Thyroid gland (tissue), 4 donors: ENCODE measurements at regions not wholly inside any gene's neighbourhood (a gene's known extent, or its start where the extent isn't known, plus 50 kb on each side); places are given as distances from the start of the nearest gene placed in this dataset.
A peak's percentile ranks its signal among the peaks of the same experiment; 100 is the strongest.

Source experiments
- DNase-seq, 2 donors: peaks; one replicate each; pipeline ENCODE4 v3.0.0-alpha.2; 2019
- H3K27ac ChIP-seq, 3 donors: fragments of 200-600 bp; sonication (generic); 1 replicate in 2 of 3; 2 replicates in 1 of 3; pipeline ENCODE4 v1.5.1; 2016 to 2019; ENCODE audit warnings: mild to moderate bottlenecking in 1 of 3, moderate library complexity in 1 of 3
- H3K27me3 ChIP-seq: fragments of 200-600 bp; sonication (generic); one replicate; pipeline ENCODE4 v1.5.1; 2019
- H3K36me3 ChIP-seq, 2 donors: fragments of 200-600 bp; sonication (generic); one replicate each; pipeline ENCODE4 v1.5.1; 2016 to 2019
- H3K4me1 ChIP-seq, 2 donors: fragments of 200-600 bp; sonication (generic); one replicate each; pipeline ENCODE4 v1.5.1; 2017 to 2019
- H3K4me3 ChIP-seq, 3 donors: fragments of 200-600 bp; sonication (generic); replicated peaks in 1 of 3; 1 replicate in 2 of 3; 2 replicates in 1 of 3; pipeline ENCODE4 v1.5.1; 2016; ENCODE audit warnings: mild to moderate bottlenecking in 1 of 3
- H3K9me3 ChIP-seq: fragments of 200-600 bp; sonication (generic); one replicate; pipeline ENCODE4 v1.5.1; 2017
- POLR2A ChIP-seq, 2 donors: fragments of 450-650 bp; IDR thresholded peaks; one replicate each; pipeline ENCODE4 v1.6.1; 2017; ENCODE audit warnings: antibody characterized with exemption in 2 of 2, mild to moderate bottlenecking in 2 of 2, moderate library complexity in 1 of 2
- WGBS, 2 donors: methylation state at CpG; one replicate each; pipeline ENCODE4 v1.1.5; 2017; 5-methylcytosine and 5-hydroxymethylcytosine counted together
- intact Hi-C: fragments of 100-400 bp; cut with DNase I; formaldehyde crosslinking; loops from one replicate; pipeline ENCODE4 v1.15.1; 2023
- TF ChIP-seq, protein P1 (sequence below), 6 experiments: fragments of 200-600 bp in 3 of 6; fragments of 450-650 bp in 3 of 6; sonication (generic) in 3 of 6; IDR thresholded peaks; one replicate each; pipeline ENCODE4 v1.5.1; 2016 to 2019; ENCODE audit warnings: antibody characterized with exemption in 6 of 6, mild to moderate bottlenecking in 2 of 6, inconsistent platforms in 1 of 6, moderate library complexity in 1 of 6

DNA sequence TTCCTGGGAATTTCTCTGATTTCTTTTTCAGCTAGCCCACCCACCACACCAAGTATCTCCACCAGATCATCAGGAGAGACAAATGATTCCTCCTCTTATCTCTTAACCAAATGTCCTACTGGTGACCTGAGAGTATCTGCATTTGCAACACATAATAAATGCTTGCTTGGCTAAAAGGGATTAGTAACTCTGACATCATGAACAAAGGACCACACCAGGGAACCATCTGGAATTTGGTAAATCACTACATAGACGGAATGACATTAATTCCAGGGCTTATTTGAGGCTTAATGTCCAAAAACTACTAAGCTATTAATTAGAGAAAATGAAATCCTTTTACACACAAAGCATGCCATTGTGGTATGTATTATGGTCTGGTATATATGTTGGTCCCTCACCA, 139.0 kb downstream of the RAP2A start:
- Histone ChIP-seq H3K36me3 (no peaks in the 10 kb centered on the region), H3K27ac (no peak overlapping the region), H3K27me3 (no peaks in the 10 kb centered on the region), H3K9me3 (no peaks in the 10 kb centered on the region), H3K4me1 (peaks cover 4 to 18% of the 10 kb centered on the region in 2 donors), H3K4me3 (no peak overlapping the region)
- 85 to 92% methylated on average over 1 of the region's 1 CpG for WGBS, 2 donors
- intact Hi-C loops = no loop called here
- DNase-seq = no peak
- TF ChIP-seq, protein P1, sequence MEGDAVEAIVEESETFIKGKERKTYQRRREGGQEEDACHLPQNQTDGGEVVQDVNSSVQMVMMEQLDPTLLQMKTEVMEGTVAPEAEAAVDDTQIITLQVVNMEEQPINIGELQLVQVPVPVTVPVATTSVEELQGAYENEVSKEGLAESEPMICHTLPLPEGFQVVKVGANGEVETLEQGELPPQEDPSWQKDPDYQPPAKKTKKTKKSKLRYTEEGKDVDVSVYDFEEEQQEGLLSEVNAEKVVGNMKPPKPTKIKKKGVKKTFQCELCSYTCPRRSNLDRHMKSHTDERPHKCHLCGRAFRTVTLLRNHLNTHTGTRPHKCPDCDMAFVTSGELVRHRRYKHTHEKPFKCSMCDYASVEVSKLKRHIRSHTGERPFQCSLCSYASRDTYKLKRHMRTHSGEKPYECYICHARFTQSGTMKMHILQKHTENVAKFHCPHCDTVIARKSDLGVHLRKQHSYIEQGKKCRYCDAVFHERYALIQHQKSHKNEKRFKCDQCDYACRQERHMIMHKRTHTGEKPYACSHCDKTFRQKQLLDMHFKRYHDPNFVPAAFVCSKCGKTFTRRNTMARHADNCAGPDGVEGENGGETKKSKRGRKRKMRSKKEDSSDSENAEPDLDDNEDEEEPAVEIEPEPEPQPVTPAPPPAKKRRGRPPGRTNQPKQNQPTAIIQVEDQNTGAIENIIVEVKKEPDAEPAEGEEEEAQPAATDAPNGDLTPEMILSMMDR (IDR thresholded peaks at IDR 0.05) = no peak
- TF ChIP-seq POLR2A (IDR thresholded peaks at IDR 0.05) = no peak

- intact Hi-C loops = no loop called here
- Histone ChIP-seq H3K27me3 (no peaks in the 10 kb centered on the region), H3K9me3 (no peaks in the 10 kb centered on the region), H3K4me3 (no peak overlapping the region), H3K4me1 (peaks cover under 1 to 9% of the 10 kb centered on the region in 2 donors), H3K36me3 (no peaks in the 10 kb centered on the region), H3K27ac (no peak overlapping the region)
- WGBS, 2 donors = 66 to 76% methylated on average over 5 of the region's 5 CpGs
- DNase-seq = no peak
- TF ChIP-seq POLR2A (IDR thresholded peaks at IDR 0.05) = no peak
- TF ChIP-seq, protein P1 (IDR thresholded peaks at IDR 0.05) = peak in 1 of 6 experiments; percentile 9
Measured at GRCh38 chr13:97574926-97575325, 141.0 kb downstream of the RAP2A start.

- Histone ChIP-seq H3K27me3 (no peaks in the 10 kb centered on the region), H3K36me3 (no peaks in the 10 kb centered on the region), H3K4me1 (no peaks in the 10 kb centered on the region), H3K4me3 (no peak overlapping the region), H3K27ac (no peak overlapping the region), H3K9me3 (no peaks in the 10 kb centered on the region)
- intact Hi-C loops = no loop called here
- no peak for DNase-seq
- TF ChIP-seq POLR2A (IDR thresholded peaks at IDR 0.05) = no peak
- TF ChIP-seq, protein P1 (IDR thresholded peaks at IDR 0.05) = no peak
- WGBS, 2 donors = 90 to 95% methylated on average over 2 of the region's 2 CpGs
Measured at GRCh38 chr13:97577026-97577425, 143.1 kb downstream of the RAP2A start.

GRCh38 chr13:97582170-97582569, 148.2 kb downstream of the RAP2A start:
- no peak for DNase-seq
- Histone ChIP-seq H3K27me3 (no peaks in the 10 kb centered on the region), H3K4me3 (no peak overlapping the region), H3K36me3 (no peaks in the 10 kb centered on the region), H3K9me3 (no peaks in the 10 kb centered on the region), H3K27ac (no peak overlapping the region), H3K4me1 (no peaks in the 10 kb centered on the region)
- intact Hi-C loops = no loop called here
- WGBS, 2 donors = 59 to 63% methylated on average over 5 of the region's 5 CpGs
- TF ChIP-seq, protein P1 (IDR thresholded peaks at IDR 0.05) = no peak
- no peak for TF ChIP-seq POLR2A (IDR thresholded peaks at IDR 0.05)

DNA sequence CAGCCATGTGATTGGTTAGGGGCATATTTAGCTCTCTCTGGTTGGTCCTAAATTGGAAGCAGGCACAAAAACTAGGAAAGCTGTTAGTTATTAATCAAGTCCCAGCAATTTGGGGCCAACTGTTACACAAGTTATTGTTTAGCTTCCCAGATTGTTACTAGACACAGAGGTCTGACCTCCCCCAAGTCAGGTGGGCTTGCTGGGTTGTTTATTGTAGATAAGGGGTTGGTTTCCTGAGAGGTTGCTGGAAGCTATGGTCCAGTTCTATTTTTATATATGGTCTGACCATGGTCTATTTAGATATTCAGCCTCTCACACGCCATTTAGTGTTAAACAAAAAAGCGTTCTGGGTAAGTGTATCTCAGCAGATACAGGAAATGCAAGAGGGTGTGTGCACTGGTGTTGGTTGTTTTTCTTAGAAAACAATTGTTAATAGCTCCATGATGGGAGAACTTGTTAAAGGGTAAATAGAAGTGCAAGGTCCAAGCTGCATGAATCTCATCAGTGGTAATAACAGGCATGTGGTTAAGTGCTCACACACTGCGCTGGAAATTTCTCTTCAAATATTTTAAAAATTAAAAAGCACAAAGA, 150.0 kb downstream of the RAP2A start:
- WGBS, 2 donors = 76 to 83% methylated on average over 3 of the region's 3 CpGs
- TF ChIP-seq POLR2A (IDR thresholded peaks at IDR 0.05) = no peak
- TF ChIP-seq, protein P1 (IDR thresholded peaks at IDR 0.05) = no peak
- intact Hi-C loops = no loop called here

More for the DNA sequence above, 150.0 kb downstream of the RAP2A start:
- Histone ChIP-seq H3K9me3 (no peaks in the 10 kb centered on the region), H3K4me3 (no peak overlapping the region), H3K4me1 (no peaks in the 10 kb centered on the region), H3K27ac (no peak overlapping the region), H3K36me3 (no peaks in the 10 kb centered on the region), H3K27me3 (no peaks in the 10 kb centered on the region)
- no peak for DNase-seq
